Embryonic facial prominence (tissue), 1 donor: ENCODE measurements at regions not wholly inside any gene's neighbourhood (a gene's known extent, or its start where the extent isn't known, plus 50 kb on each side); places are given as distances from the start of the nearest gene placed in this dataset.
A peak's percentile ranks its signal among the peaks of the same experiment; 100 is the strongest.
"Not testable (repeated sequence)": the region's sequence is repeated elsewhere in the genome, so short reads cannot be mapped to it uniquely, and the experiment has no call there.

Source experiments
- DNase-seq: peaks from one replicate; pipeline ENCODE4 v3.0.0-alpha.2; 2016; ENCODE audit errors: extremely low spot score

- DNase-seq = no peak
These were observed 282.8 kb upstream of the TNC start for GRCh38 chr9:115400796-115401195.

GRCh38 chr9:115401756-115402327 lies 283.9 kb upstream of the TNC start:
- DNase-seq = no peak

- no peak for DNase-seq
These were observed 285.8 kb upstream of the TNC start for GRCh38 chr9:115403753-115404152.

- no peak for DNase-seq
These were observed 286.4 kb upstream of the TNC start for GRCh38 chr9:115404311-115404710.

GRCh38 chr9:115411516-115411915 lies 293.6 kb upstream of the TNC start:
- DNase-seq = no peak

GRCh38 chr9:115411993-115412452 lies 294.1 kb upstream of the TNC start:
- DNase-seq = no peak

GRCh38 chr9:115412656-115413055 lies 294.7 kb upstream of the TNC start:
- no peak for DNase-seq

- no peak for DNase-seq
These were observed 295.3 kb upstream of the TNC start for GRCh38 chr9:115413304-115413703.

- no peak for DNase-seq
These were observed 295.9 kb upstream of the TNC start for GRCh38 chr9:115413766-115414382.

GRCh38 chr9:115414561-115414960 lies 296.6 kb upstream of the TNC start:
- DNase-seq = no peak

- no peak for DNase-seq
These were observed 297.5 kb upstream of the TNC start for GRCh38 chr9:115415450-115415849.

GRCh38 chr9:115416299-115416698 lies 298.3 kb upstream of the TNC start:
- no peak for DNase-seq

GRCh38 chr9:115418181-115418580 lies 300.2 kb upstream of the TNC start:
- not testable (repeated sequence) for DNase-seq

- DNase-seq = no peak
These were observed 305.0 kb upstream of the TNC start for GRCh38 chr9:115422932-115423440.

- no peak for DNase-seq
These were observed 305.7 kb upstream of the TNC start for GRCh38 chr9:115423646-115424045.

GRCh38 chr9:115425601-115426000 lies 307.6 kb upstream of the TNC start:
- no peak for DNase-seq

- DNase-seq = no peak
These were observed 319.5 kb upstream of the TNC start for GRCh38 chr9:115437418-115437817.

GRCh38 chr9:115439641-115440040 lies 321.7 kb upstream of the TNC start:
- no peak for DNase-seq

GRCh38 chr9:115442054-115442453 lies 324.1 kb upstream of the TNC start:
- peak; percentile 22 for DNase-seq

GRCh38 chr9:115443890-115444289 lies 325.9 kb upstream of the TNC start:
- no peak for DNase-seq

GRCh38 chr9:115444959-115445358 lies 327.0 kb upstream of the TNC start:
- no peak for DNase-seq

- DNase-seq = no peak
These were observed 327.7 kb upstream of the TNC start for GRCh38 chr9:115445655-115446054.

- no peak for DNase-seq
These were observed 338.6 kb upstream of the TNC start for GRCh38 chr9:115456515-115456914.

GRCh38 chr9:115461280-115461679 lies 343.3 kb upstream of the TNC start:
- no peak for DNase-seq
